ENCODE measurements at regions not wholly inside any gene's neighbourhood (a gene's known extent, or its start where the extent isn't known, plus 50 kb on each side); places are given as distances from the start of the nearest gene placed in this dataset.

- no peak for TF ChIP-seq CTCF (IDR thresholded peaks at IDR 0.05; ENCODE audit: partially characterized antibody, unreplicated experiment)
- Mint-ChIP-seq H3K4me1 (ENCODE audit: low read depth, unreplicated experiment) (peaks cover 23% of the 10 kb centered on the region), H3K4me3 (ENCODE audit: unreplicated experiment) (no peak overlapping the region), H3K9me3 (ENCODE audit: unreplicated experiment) (no peaks in the 10 kb centered on the region), H3K27ac (ENCODE audit: unreplicated experiment) (no peak overlapping the region), H3K27me3 (ENCODE audit: unreplicated experiment) (no peaks in the 10 kb centered on the region), H3K36me3 (ENCODE audit: unreplicated experiment) (peaks cover 6% of the 10 kb centered on the region)
- no peak for DNase-seq
Measured at GRCh38 chr7:94300176-94300835, 94.4 kb upstream of the COL1A2 start.

GRCh38 chr7:94301024-94301586 is 93.6 kb upstream of the COL1A2 start:
- H3K4me1 Mint-ChIP-seq (ENCODE audit: low read depth, unreplicated experiment): peaks cover 23% of the 10 kb centered on the region
- no peak overlapping the region for H3K4me3 Mint-ChIP-seq (ENCODE audit: unreplicated experiment)
- H3K27ac Mint-ChIP-seq (ENCODE audit: unreplicated experiment): peak overlapping the region; percentile 67
- peak; percentile 53 for DNase-seq
- no peaks in the 10 kb centered on the region for H3K27me3 Mint-ChIP-seq (ENCODE audit: unreplicated experiment)
- TF ChIP-seq CTCF (IDR thresholded peaks at IDR 0.05; ENCODE audit: partially characterized antibody, unreplicated experiment): no peak
- H3K9me3 Mint-ChIP-seq (ENCODE audit: unreplicated experiment): no peaks in the 10 kb centered on the region
- H3K36me3 Mint-ChIP-seq (ENCODE audit: unreplicated experiment): peaks cover 6% of the 10 kb centered on the region

GRCh38 chr7:94303118-94303517 is 91.6 kb upstream of the COL1A2 start:
- H3K9me3 Mint-ChIP-seq (ENCODE audit: unreplicated experiment): no peaks in the 10 kb centered on the region
- no peak for DNase-seq
- H3K27me3 Mint-ChIP-seq (ENCODE audit: unreplicated experiment): peaks cover 3% of the 10 kb centered on the region
- TF ChIP-seq CTCF (IDR thresholded peaks at IDR 0.05; ENCODE audit: partially characterized antibody, unreplicated experiment): no peak
- no peak overlapping the region for H3K4me3 Mint-ChIP-seq (ENCODE audit: unreplicated experiment)
- peaks cover 23% of the 10 kb centered on the region for H3K4me1 Mint-ChIP-seq (ENCODE audit: low read depth, unreplicated experiment)
- no peak overlapping the region for H3K27ac Mint-ChIP-seq (ENCODE audit: unreplicated experiment)
- peaks cover 6% of the 10 kb centered on the region for H3K36me3 Mint-ChIP-seq (ENCODE audit: unreplicated experiment)

GRCh38 chr7:94303695-94304094 is 91.0 kb upstream of the COL1A2 start:
- no peak for DNase-seq
- Mint-ChIP-seq H3K4me1 (ENCODE audit: low read depth, unreplicated experiment) (peaks cover 23% of the 10 kb centered on the region), H3K27me3 (ENCODE audit: unreplicated experiment) (peaks cover 3% of the 10 kb centered on the region), H3K4me3 (ENCODE audit: unreplicated experiment) (no peak overlapping the region), H3K27ac (ENCODE audit: unreplicated experiment) (no peak overlapping the region), H3K36me3 (ENCODE audit: unreplicated experiment) (peaks cover 6% of the 10 kb centered on the region), H3K9me3 (ENCODE audit: unreplicated experiment) (no peaks in the 10 kb centered on the region)
- no peak for TF ChIP-seq CTCF (IDR thresholded peaks at IDR 0.05; ENCODE audit: partially characterized antibody, unreplicated experiment)

- no peak for DNase-seq
- H3K36me3 Mint-ChIP-seq (ENCODE audit: unreplicated experiment): peaks cover 6% of the 10 kb centered on the region
- H3K4me1 Mint-ChIP-seq (ENCODE audit: low read depth, unreplicated experiment): peaks cover 23% of the 10 kb centered on the region
- peaks cover 3% of the 10 kb centered on the region for H3K27me3 Mint-ChIP-seq (ENCODE audit: unreplicated experiment)
- no peak overlapping the region for H3K4me3 Mint-ChIP-seq (ENCODE audit: unreplicated experiment)
- no peaks in the 10 kb centered on the region for H3K9me3 Mint-ChIP-seq (ENCODE audit: unreplicated experiment)
- no peak for TF ChIP-seq CTCF (IDR thresholded peaks at IDR 0.05; ENCODE audit: partially characterized antibody, unreplicated experiment)
- no peak overlapping the region for H3K27ac Mint-ChIP-seq (ENCODE audit: unreplicated experiment)
Measured at GRCh38 chr7:94304878-94305277, 89.8 kb upstream of the COL1A2 start.
